ENCODE measurements at regions not wholly inside any gene's neighbourhood (a gene's known extent, or its start where the extent isn't known, plus 50 kb on each side); places are given as distances from the start of the nearest gene placed in this dataset.

- in situ Hi-C loops (cut with HindIII; ENCODE audit: low sequenced_read_pairs) = no loop called here
- DNase-seq (ENCODE audit: low spot score) = no peak
These were observed 55.8 kb upstream of the DNAH14 start for GRCh38 chr1:224873434-224874369.

GRCh38 chr1:224874775-224875174 is 54.7 kb upstream of the DNAH14 start:
- no peak for DNase-seq (ENCODE audit: low spot score)
- in situ Hi-C loops (cut with HindIII; ENCODE audit: low sequenced_read_pairs) = no loop called here

- no peak for DNase-seq (ENCODE audit: low spot score)
- in situ Hi-C loops (cut with HindIII; ENCODE audit: low sequenced_read_pairs) = no loop called here
These were observed 50.2 kb upstream of the DNAH14 start for GRCh38 chr1:224879162-224879803.

All from G401 (cell line).